GM12865 (cell line): ENCODE measurements at regions not wholly inside any gene's neighbourhood (a gene's known extent, or its start where the extent isn't known, plus 50 kb on each side); places are given as distances from the start of the nearest gene placed in this dataset.
"Not testable (repeated sequence)": the region's sequence is repeated elsewhere in the genome, so short reads cannot be mapped to it uniquely, and the experiment has no call there.

Source experiments
- DNase-seq: peaks from one replicate; pipeline ENCODE4 v3.0.0; 2010; ENCODE audit warnings: low read depth
- H3K4me3 ChIP-seq: 2 replicates; pipeline ENCODE4 v1.5.1; 2011; ENCODE audit warnings: mild to moderate bottlenecking, low read depth, low read length, control low read depth
- TF ChIP-seq, protein P1 (sequence below): IDR thresholded peaks from 2 replicates; pipeline ENCODE4 v1.5.1; 2011; ENCODE audit warnings: low read length, control low read depth, low read depth, inconsistent platforms; ENCODE audit not compliant: insufficient read depth; ENCODE audit errors: missing control alignments

DNA sequence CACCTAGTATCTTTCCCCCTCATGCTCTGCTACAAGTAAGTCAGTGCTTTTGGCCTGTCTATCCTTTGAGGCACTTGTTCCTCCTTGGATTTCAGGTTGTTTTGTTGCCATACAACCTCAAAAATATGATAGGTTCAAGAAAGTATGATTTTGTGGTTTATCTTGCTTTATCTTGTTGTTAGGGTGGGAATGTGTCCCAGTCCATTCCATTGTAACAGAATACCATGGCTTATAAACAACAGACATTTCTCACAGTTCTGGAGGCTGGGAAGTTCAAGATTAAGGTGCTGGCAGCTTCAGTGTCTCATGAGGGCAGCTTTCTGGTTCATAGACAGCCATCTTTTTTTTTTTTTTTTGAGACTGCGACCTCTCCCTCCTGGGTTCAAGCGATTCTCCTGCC, 72.1 kb downstream of the TMEM270 start:
- TF ChIP-seq, protein P1, sequence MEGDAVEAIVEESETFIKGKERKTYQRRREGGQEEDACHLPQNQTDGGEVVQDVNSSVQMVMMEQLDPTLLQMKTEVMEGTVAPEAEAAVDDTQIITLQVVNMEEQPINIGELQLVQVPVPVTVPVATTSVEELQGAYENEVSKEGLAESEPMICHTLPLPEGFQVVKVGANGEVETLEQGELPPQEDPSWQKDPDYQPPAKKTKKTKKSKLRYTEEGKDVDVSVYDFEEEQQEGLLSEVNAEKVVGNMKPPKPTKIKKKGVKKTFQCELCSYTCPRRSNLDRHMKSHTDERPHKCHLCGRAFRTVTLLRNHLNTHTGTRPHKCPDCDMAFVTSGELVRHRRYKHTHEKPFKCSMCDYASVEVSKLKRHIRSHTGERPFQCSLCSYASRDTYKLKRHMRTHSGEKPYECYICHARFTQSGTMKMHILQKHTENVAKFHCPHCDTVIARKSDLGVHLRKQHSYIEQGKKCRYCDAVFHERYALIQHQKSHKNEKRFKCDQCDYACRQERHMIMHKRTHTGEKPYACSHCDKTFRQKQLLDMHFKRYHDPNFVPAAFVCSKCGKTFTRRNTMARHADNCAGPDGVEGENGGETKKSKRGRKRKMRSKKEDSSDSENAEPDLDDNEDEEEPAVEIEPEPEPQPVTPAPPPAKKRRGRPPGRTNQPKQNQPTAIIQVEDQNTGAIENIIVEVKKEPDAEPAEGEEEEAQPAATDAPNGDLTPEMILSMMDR, result no peak
- DNase-seq, result no peak
- H3K4me3 ChIP-seq, result no peak overlapping the region

DNA sequence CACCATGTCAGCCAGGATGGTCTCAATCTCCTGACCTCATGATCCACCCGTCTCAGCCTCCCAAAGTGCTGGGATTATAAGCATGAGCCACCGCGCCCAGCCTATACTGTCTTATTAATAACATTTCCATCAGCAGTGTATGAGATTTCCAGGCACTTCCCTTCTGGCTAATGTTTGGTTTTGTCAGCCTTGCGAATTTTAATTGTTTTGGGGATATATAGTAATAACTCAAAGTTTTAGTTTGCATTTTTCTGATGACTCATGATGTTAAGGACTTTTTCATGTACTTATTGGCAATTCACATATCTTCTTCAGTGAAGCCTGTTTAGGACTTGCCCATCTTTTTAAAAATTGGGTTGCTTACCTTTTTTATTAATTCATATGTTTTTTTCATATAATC, 76.0 kb downstream of the TMEM270 start:
- no peak overlapping the region for H3K4me3 ChIP-seq
- DNase-seq, result no peak
- TF ChIP-seq, protein P1, result no peak

DNA sequence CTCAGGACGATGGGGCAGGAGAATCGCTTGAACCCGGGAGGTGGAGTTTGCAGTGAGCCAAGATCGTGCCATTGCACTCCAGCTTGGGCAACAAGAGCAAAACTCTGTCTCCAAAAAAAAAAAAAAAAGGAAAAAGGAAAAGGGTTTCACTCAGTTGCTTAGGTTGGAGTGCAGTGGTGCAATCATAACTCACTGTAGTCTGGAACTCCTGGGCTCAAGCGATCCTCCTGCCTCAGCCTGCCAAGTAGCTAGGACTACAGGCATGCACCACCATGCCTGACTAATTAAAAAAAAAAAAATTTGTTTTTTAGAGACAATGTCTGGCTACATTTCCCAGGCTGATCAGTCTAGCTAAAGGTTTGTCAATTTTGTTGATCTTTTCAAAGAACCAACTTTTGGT, 76.7 kb downstream of the TMEM270 start:
- not testable (repeated sequence) for DNase-seq, H3K4me3 ChIP-seq

DNA sequence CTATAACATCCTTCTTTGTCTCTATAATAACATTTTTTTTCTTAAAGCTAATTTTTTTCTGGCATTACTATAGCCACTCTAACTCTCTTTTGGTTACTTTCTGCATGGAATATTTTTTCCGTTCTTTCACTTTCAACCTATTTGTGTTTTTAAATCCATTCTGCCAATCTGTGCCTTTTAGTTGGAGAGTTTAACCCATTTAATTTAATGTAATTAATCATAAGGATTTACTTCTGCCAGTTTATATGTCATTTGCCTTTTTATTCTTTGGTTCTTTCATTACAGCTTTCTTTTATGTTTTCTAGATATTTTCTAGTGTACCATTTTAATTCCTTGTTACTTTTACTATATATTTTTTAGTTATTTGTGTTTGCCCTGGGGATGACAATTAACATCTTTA, 78.6 kb downstream of the TMEM270 start:
- TF ChIP-seq, protein P1, result no peak
- DNase-seq, result no peak

DNA sequence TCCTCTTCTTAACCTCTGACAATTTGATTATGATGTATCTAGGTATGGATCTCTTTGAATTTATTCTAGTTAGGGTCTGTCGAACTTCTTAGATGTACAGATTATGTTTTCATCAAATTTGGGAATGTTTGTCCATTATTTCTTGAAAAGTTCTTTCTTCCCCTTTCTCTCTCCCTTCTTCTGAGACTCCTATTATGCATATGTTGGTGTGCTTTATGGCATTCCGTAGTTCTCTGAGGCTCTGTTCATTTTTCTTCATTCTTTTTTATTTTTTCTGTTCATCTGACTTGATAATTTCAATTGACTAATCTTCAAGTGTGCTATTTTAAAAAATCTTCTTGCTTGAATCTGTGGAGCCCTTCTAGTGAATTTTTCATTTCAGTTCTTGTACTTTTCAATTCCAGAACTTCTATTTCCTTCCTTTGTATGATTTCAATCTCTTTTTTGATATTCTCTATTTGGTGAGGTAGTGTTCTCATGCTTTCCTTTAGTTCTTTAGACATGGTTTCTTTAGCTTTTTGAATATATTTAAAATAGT, 79.8 kb downstream of the TMEM270 start:
- no peak for DNase-seq
- H3K4me3 ChIP-seq, result no peak overlapping the region
- TF ChIP-seq, protein P1, result no peak

More for the DNA sequence above, 78.6 kb downstream of the TMEM270 start:
- H3K4me3 ChIP-seq, result no peak overlapping the region

DNA sequence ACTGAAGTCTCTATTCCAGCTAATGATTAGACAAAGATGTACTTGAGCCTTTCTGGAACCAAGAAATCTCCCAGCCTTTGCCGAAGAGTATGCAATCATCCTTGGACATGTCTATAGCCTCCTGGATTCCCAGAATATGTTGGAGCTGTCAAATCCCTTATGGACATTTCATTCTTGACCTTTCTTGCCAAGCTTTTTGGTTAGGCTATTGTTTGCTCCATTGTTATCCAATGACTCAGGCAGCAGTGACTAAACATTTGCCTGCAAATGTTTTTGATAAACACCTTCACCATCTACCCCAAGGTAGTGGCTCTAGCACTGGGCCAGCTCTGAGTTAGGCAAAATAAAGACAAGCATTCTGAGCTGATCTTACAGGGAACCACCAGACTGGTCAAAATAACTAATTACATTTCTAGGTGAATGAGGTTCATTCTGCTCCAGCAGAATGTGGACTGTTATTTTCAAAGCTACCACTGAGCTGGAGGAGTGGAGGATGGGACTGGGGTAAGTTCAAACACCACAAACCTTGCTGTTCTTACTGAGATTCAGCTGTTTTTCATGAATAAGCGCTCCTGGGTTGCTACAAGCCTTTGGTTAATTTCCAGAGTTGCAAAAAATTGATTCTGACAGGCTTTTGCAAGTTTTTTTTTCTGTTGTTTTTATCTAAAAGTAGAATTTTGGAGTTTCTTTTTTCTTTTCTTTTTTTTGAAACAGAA, 81.0 kb downstream of the TMEM270 start:
- no peak for DNase-seq
- H3K4me3 ChIP-seq, result no peak overlapping the region
- TF ChIP-seq, protein P1, result no peak

DNA sequence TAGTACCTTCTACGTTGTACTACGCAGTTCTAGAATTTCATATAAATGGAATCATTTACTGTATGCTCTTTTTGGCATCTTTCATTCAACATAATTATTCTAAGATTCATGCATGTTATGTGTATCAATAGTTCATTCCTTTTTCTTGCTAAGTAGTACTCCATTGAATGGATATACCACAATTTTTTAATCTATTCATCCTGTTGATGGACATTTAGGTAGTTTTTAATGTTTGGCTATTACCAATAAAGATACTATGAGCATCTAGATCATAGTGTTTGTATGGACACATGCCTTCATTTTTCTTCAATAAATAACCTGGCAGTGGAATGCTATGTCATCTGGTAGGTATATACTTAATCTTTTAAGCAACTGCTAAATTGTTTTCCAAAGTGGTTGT, 83.0 kb upstream of the ELN start:
- DNase-seq, result no peak
- TF ChIP-seq, protein P1, result no peak
- no peak overlapping the region for H3K4me3 ChIP-seq
